Stimulated activated CD4-positive, alpha-beta T cell treated with anti-CD3 and anti-CD28 coated beads, Interleukin-4, amount 100 ng/mL, for 1 hour (primary cell): ENCODE measurements at regions not wholly inside any gene's neighbourhood (a gene's known extent, or its start where the extent isn't known, plus 50 kb on each side); places are given as distances from the start of the nearest gene placed in this dataset.
"Not testable (repeated sequence)": the region's sequence is repeated elsewhere in the genome, so short reads cannot be mapped to it uniquely, and the experiment has no call there.

Source experiments
- DNase-seq: peaks from one replicate; pipeline ENCODE4 v3.0.0-alpha.2; 2020

GRCh38 chr11:103812680-103813079 is 223.8 kb upstream of the DDI1 start:
- DNase-seq: no peak

DNA sequence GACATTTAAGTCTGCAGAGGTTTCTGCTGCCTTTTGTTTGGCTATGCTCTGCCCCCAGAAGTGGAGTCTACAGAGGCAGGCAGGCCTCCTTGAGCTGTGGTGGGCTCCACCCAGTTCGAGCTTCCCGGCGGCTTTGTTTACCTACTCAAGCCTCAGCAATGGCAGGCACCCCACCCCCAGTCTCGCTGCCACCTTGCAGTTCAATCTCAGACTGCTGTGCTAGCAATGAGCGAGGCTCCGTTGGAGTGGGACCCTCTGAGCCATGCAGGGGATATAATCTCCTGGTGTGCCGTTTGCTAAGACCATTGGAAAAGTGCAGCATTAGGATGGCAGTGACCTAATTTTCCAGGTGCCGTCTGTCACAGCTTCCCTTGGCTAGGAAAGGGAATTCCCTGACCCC is 216.1 kb upstream of the DDI1 start:
- not testable (repeated sequence) for DNase-seq

DNA sequence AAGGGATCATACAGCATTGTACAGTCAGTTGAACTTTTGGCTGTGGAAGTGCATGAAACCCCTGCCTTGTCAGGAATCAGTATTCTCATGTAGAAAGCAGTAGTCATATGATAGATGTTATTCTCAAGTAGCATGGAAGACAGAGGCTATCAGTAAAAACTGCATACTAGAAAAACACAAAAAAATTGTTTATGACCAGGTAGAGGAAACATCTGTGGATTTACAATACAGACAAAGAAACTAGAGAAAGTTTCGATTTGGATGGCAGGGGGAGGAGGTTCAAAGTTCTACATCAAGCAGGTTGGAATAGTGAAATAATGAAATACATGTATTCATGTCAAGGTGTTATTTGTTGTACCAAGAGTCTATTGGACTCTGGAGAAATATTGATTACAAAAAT is 212.3 kb upstream of the DDI1 start:
- no peak for DNase-seq

- no peak for DNase-seq
Observed at GRCh38 chr11:103825469-103825868, 211.0 kb upstream of the DDI1 start.

DNA sequence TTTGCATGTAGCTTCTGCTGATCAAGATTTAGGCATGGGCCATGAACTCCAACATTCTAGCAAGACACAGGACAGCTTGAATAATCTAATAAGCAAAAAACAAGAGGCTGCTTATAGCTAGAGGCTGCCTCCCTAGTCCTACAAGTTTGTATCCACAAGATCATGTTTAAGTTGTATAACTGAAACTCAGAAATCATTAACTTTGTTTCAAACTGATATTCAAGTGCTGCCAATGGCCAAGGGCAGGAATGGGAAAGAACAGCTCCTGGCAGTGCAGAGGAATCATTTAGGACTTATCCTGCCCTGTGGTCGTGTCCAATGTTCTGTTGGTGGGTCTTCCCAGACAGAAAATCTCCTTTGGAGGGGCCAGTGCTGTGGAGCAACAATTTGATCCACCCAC is 209.6 kb upstream of the DDI1 start:
- DNase-seq: no peak

DNA sequence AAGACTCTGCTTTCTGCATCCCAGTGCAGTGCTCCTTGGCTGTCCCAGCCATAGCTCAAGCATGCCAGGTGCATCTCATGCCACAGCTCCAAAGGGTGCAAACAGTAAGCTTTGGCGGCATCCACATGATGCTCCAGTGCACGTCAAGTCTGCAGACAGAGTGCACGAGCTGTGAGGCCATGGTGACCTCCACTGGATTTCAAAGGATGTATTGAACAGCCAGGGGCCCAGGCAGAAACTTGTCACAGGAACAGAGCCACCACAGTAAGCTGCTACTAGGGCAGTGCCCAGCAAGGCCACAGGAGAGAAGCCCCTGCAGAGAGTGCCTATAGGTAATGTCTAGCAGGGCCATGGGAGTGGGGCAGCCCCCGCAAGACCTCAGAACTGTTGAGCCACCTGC is 206.8 kb upstream of the DDI1 start:
- no peak for DNase-seq

GRCh38 chr11:103830205-103830604 is 206.2 kb upstream of the DDI1 start:
- DNase-seq: no peak

DNA sequence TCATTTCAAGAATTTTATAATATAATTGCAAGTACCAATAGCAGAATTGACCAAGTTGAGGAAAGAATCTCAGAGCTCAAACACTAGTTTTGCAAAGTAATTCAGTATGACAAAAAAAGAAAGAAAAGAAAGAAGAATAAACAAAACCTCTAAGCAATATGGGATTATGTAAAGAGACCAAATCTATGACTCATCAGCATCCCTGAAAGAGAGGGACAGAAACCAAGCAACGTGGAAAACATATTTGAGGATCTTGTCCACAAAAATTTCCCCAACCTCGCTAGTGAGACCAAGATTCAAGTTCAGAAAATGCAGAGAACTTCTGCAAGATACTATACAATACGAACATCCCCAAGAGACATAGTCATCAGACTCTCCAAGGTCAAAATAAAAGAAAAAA is 203.7 kb upstream of the DDI1 start:
- DNase-seq: no peak

- no peak for DNase-seq
Observed at GRCh38 chr11:103842191-103842590, 194.2 kb upstream of the DDI1 start.

GRCh38 chr11:103842795-103843194 is 193.6 kb upstream of the DDI1 start:
- no peak for DNase-seq

- DNase-seq: no peak
Observed at GRCh38 chr11:103844327-103845215, 191.9 kb upstream of the DDI1 start.

DNA sequence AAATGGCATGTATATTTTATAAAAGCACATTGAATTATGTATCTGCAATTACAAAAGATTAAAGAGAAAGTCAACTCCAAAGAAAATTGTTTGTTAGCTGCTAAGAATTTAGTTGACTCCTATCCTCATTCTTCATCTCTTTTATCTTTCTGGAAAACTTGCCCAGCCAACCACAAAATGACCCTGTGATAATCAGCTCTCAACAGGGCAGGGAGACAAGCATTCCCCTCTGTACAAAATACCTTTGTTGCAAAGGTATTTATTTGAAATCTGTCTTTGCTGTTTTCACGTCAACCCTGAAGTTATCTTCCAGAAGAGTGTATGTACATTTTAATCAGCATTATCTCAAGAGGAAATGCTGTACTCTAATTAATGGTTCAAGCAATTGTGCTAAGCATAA is 191.1 kb upstream of the DDI1 start:
- no peak for DNase-seq

GRCh38 chr11:103848686-103849085 is 187.8 kb upstream of the DDI1 start:
- DNase-seq: no peak

- DNase-seq: no peak
Observed at GRCh38 chr11:103849366-103849765, 187.1 kb upstream of the DDI1 start.

GRCh38 chr11:103850419-103851165 is 185.8 kb upstream of the DDI1 start:
- DNase-seq: no peak

DNA sequence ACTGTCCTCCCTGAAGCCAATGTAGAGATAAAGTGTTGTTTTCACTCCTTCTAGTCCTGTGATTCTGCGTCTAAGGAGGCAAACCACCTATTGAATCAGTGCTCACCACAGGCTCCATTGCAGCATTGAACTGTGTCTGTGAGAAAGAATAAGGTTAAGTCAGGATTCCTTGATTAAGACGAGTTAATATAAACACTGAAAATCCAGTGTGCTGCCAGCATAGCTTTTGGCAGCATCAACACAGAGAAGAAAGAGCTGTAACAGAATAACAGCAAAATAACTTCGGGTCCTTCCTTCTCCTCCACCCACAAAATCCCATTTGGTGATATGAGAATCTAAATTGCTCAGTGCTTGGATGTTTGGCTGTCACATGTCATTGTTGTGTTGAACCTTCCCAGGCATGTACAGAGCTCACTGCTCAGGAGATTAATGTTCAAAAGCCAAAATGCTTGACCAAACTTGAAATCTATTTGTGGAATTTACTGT is 185.2 kb upstream of the DDI1 start:
- DNase-seq: no peak
